ENCODE measurements at regions not wholly inside any gene's neighbourhood (a gene's known extent, or its start where the extent isn't known, plus 50 kb on each side); places are given as distances from the start of the nearest gene placed in this dataset.
"Not testable (repeated sequence)": the region's sequence is repeated elsewhere in the genome, so short reads cannot be mapped to it uniquely, and the experiment has no call there.

- DNase-seq = peak; percentile 53
Observed at GRCh38 chr6:74357321-74357720, 661.3 kb downstream of the CD109 start.

- DNase-seq = peak; percentile 17
Observed at GRCh38 chr6:74356391-74356790, 660.4 kb downstream of the CD109 start.

GRCh38 chr6:74346936-74347535 lies 651.0 kb downstream of the CD109 start:
- no peak for DNase-seq

- DNase-seq = peak; percentile 6
Observed at GRCh38 chr6:74343804-74344203, 647.8 kb downstream of the CD109 start.

GRCh38 chr6:74343321-74343720 lies 647.3 kb downstream of the CD109 start:
- not testable (repeated sequence) for DNase-seq

- DNase-seq = no peak
Observed at GRCh38 chr6:74334722-74335121, 638.7 kb downstream of the CD109 start.

- DNase-seq = no peak
Observed at GRCh38 chr6:74333406-74333805, 637.4 kb downstream of the CD109 start.

GRCh38 chr6:74320715-74321114 lies 624.7 kb downstream of the CD109 start:
- no peak for DNase-seq

- no peak for DNase-seq
Observed at GRCh38 chr6:74320074-74320473, 624.1 kb downstream of the CD109 start.

GRCh38 chr6:74319292-74319691 lies 623.3 kb downstream of the CD109 start:
- no peak for DNase-seq

- no peak for DNase-seq
Observed at GRCh38 chr6:74318738-74319137, 622.7 kb downstream of the CD109 start.

GRCh38 chr6:74312081-74312480 lies 616.1 kb downstream of the CD109 start:
- DNase-seq = no peak

GRCh38 chr6:74311431-74311830 lies 615.4 kb downstream of the CD109 start:
- DNase-seq = no peak

GRCh38 chr6:74289884-74290283 lies 593.9 kb downstream of the CD109 start:
- peak; percentile 79 for DNase-seq

GRCh38 chr6:74287932-74288331 lies 591.9 kb downstream of the CD109 start:
- DNase-seq = no peak

GRCh38 chr6:74287441-74287840 lies 591.4 kb downstream of the CD109 start:
- no peak for DNase-seq

- DNase-seq = no peak
Observed at GRCh38 chr6:74284284-74284683, 588.3 kb downstream of the CD109 start.

- DNase-seq = no peak
Observed at GRCh38 chr6:74283532-74283931, 587.5 kb downstream of the CD109 start.

GRCh38 chr6:74282143-74282689 lies 586.2 kb downstream of the CD109 start:
- DNase-seq = no peak

GRCh38 chr6:74280130-74280692 lies 584.2 kb downstream of the CD109 start:
- DNase-seq = no peak

- DNase-seq = no peak
Observed at GRCh38 chr6:74277777-74278186, 581.8 kb downstream of the CD109 start.

- no peak for DNase-seq
Observed at GRCh38 chr6:74273541-74273940, 577.5 kb downstream of the CD109 start.

- DNase-seq = no peak
Observed at GRCh38 chr6:74269600-74269858, 573.5 kb downstream of the CD109 start.

- DNase-seq = no peak
Observed at GRCh38 chr6:74268815-74269599, 573.0 kb downstream of the CD109 start.
